Suppressor macrophage treated with lipopolysaccharide for 4 hours (primary cell): ENCODE measurements at regions not wholly inside any gene's neighbourhood (a gene's known extent, or its start where the extent isn't known, plus 50 kb on each side); places are given as distances from the start of the nearest gene placed in this dataset.

ENCODE experiments used
- DNase-seq: peaks from one replicate; pipeline ENCODE4 v3.0.0-alpha.2; 2020

- no peak for DNase-seq
These were observed 128.7 kb upstream of the SEMA6A start for GRCh38 chr5:116703328-116703727.

GRCh38 chr5:116702776-116703175 lies 128.2 kb upstream of the SEMA6A start:
- DNase-seq, result no peak

- no peak for DNase-seq
These were observed 124.7 kb upstream of the SEMA6A start for GRCh38 chr5:116699332-116699731.

- no peak for DNase-seq
These were observed 121.7 kb upstream of the SEMA6A start for GRCh38 chr5:116696366-116696765.

GRCh38 chr5:116695681-116696080 lies 121.1 kb upstream of the SEMA6A start:
- DNase-seq, result no peak

- no peak for DNase-seq
These were observed 111.8 kb upstream of the SEMA6A start for GRCh38 chr5:116686438-116686837.

GRCh38 chr5:116685931-116686330 lies 111.3 kb upstream of the SEMA6A start:
- no peak for DNase-seq

- no peak for DNase-seq
These were observed 110.4 kb upstream of the SEMA6A start for GRCh38 chr5:116685069-116685468.

- DNase-seq, result peak; percentile 29
These were observed 106.9 kb upstream of the SEMA6A start for GRCh38 chr5:116681334-116682013.

- no peak for DNase-seq
These were observed 100.9 kb upstream of the SEMA6A start for GRCh38 chr5:116675626-116675910.

GRCh38 chr5:116674881-116675625 lies 100.4 kb upstream of the SEMA6A start:
- no peak for DNase-seq

- no peak for DNase-seq
These were observed 98.8 kb upstream of the SEMA6A start for GRCh38 chr5:116673453-116673852.

- no peak for DNase-seq
These were observed 97.6 kb upstream of the SEMA6A start for GRCh38 chr5:116672203-116672602.

GRCh38 chr5:116671211-116671736 lies 96.7 kb upstream of the SEMA6A start:
- no peak for DNase-seq

- DNase-seq, result no peak
These were observed 94.8 kb upstream of the SEMA6A start for GRCh38 chr5:116669261-116670031.

GRCh38 chr5:116668390-116668789 lies 93.8 kb upstream of the SEMA6A start:
- DNase-seq, result no peak

- no peak for DNase-seq
These were observed 92.3 kb upstream of the SEMA6A start for GRCh38 chr5:116666901-116667300.

GRCh38 chr5:116664988-116665387 lies 90.4 kb upstream of the SEMA6A start:
- DNase-seq, result no peak

- no peak for DNase-seq
These were observed 88.5 kb upstream of the SEMA6A start for GRCh38 chr5:116663081-116663480.

GRCh38 chr5:116661419-116661818 lies 86.8 kb upstream of the SEMA6A start:
- no peak for DNase-seq

- no peak for DNase-seq
These were observed 86.3 kb upstream of the SEMA6A start for GRCh38 chr5:116660929-116661328.

- no peak for DNase-seq
These were observed 84.2 kb upstream of the SEMA6A start for GRCh38 chr5:116658830-116659229.

- DNase-seq, result no peak
These were observed 83.5 kb upstream of the SEMA6A start for GRCh38 chr5:116658141-116658540.

- DNase-seq, result no peak
These were observed 80.8 kb upstream of the SEMA6A start for GRCh38 chr5:116655431-116655830.
